Immature natural killer cell (primary cell): ENCODE measurements at regions not wholly inside any gene's neighbourhood (a gene's known extent, or its start where the extent isn't known, plus 50 kb on each side); places are given as distances from the start of the nearest gene placed in this dataset.
"Not testable (repeated sequence)": the region's sequence is repeated elsewhere in the genome, so short reads cannot be mapped to it uniquely, and the experiment has no call there.

Experiments
- DNase-seq, 3 donors: peaks; one replicate each; pipeline ENCODE4 v3.0.0; 2022; ENCODE audit warnings: mixed read lengths in 1 of 3
- H3K27ac Mint-ChIP-seq, 6 donors: one replicate each; pipeline ENCODE4 v1.8.0; 2020; ENCODE audit warnings: mixed read lengths in 6 of 6, mild to moderate bottlenecking in 5 of 6, inconsistent platforms in 4 of 6, moderate library complexity in 3 of 6
- H3K27me3 Mint-ChIP-seq, 3 donors: one replicate each; pipeline ENCODE4 v1.8.0; 2020 to 2021; ENCODE audit warnings: low read depth in 3 of 3, mild to moderate bottlenecking in 3 of 3, mixed read lengths in 3 of 3, moderate library complexity in 3 of 3, inconsistent platforms in 1 of 3
- H3K36me3 Mint-ChIP-seq, 3 donors: one replicate each; pipeline ENCODE4 v1.8.0; 2020; ENCODE audit warnings: mixed read lengths in 3 of 3, inconsistent platforms in 2 of 3, mild to moderate bottlenecking in 2 of 3
- H3K4me1 Mint-ChIP-seq, 2 donors: one replicate each; pipeline ENCODE4 v1.8.0; 2020; ENCODE audit warnings: inconsistent platforms in 2 of 2, mild to moderate bottlenecking in 2 of 2, mixed read lengths in 2 of 2, moderate library complexity in 1 of 2
- H3K4me3 Mint-ChIP-seq, 5 donors: one replicate each; pipeline ENCODE4 v1.8.0; 2020; ENCODE audit warnings: mild to moderate bottlenecking in 5 of 5, mixed read lengths in 5 of 5, inconsistent platforms in 3 of 5, moderate library complexity in 3 of 5
- H3K9me3 Mint-ChIP-seq, 6 donors: one replicate each; pipeline ENCODE4 v1.8.0; 2020; ENCODE audit warnings: mild to moderate bottlenecking in 6 of 6, mixed read lengths in 6 of 6, inconsistent platforms in 4 of 6, moderate library complexity in 3 of 6

- H3K36me3 Mint-ChIP-seq: no peaks in the 10 kb centered on the region
- DNase-seq: no peak
- H3K27me3 Mint-ChIP-seq: peaks cover 1 to 11% (median 5%) of the 10 kb centered on the region in 3 donors
- H3K4me1 Mint-ChIP-seq: no peaks in the 10 kb centered on the region
- no peak overlapping the region for H3K27ac Mint-ChIP-seq
- peaks cover 0 to 1% (median 0%) of the 10 kb centered on the region in 6 donors for H3K9me3 Mint-ChIP-seq
- H3K4me3 Mint-ChIP-seq: no peak overlapping the region
These were observed 165.7 kb downstream of the SOD2 start for GRCh38 chr6:159527351-159527750.

GRCh38 chr6:159525445-159526025 is 167.5 kb downstream of the SOD2 start:
- no peak for DNase-seq
- peaks cover 0 to 1% (median 0%) of the 10 kb centered on the region in 6 donors for H3K9me3 Mint-ChIP-seq
- H3K27ac Mint-ChIP-seq: no peak overlapping the region
- H3K36me3 Mint-ChIP-seq: no peaks in the 10 kb centered on the region
- no peak overlapping the region for H3K4me3 Mint-ChIP-seq
- H3K27me3 Mint-ChIP-seq: peaks cover 3 to 11% (median 3%) of the 10 kb centered on the region in 3 donors
- no peaks in the 10 kb centered on the region for H3K4me1 Mint-ChIP-seq

- H3K27ac Mint-ChIP-seq: no peak overlapping the region
- no peaks in the 10 kb centered on the region for H3K36me3 Mint-ChIP-seq
- H3K9me3 Mint-ChIP-seq: peaks cover 0 to 5% (median 0%) of the 10 kb centered on the region in 6 donors
- no peaks in the 10 kb centered on the region for H3K4me1 Mint-ChIP-seq
- H3K4me3 Mint-ChIP-seq: no peak overlapping the region
- no peak for DNase-seq
- H3K27me3 Mint-ChIP-seq: peaks cover 1 to 8% (median 7%) of the 10 kb centered on the region in 3 donors
These were observed 170.0 kb downstream of the SOD2 start for GRCh38 chr6:159522877-159523547.

- no peak overlapping the region for H3K4me3 Mint-ChIP-seq
- no peak overlapping the region for H3K27ac Mint-ChIP-seq
- DNase-seq: no peak
- peaks cover 0 to 6% (median 0%) of the 10 kb centered on the region in 6 donors for H3K9me3 Mint-ChIP-seq
- H3K36me3 Mint-ChIP-seq: no peaks in the 10 kb centered on the region
- no peaks in the 10 kb centered on the region for H3K4me1 Mint-ChIP-seq
- H3K27me3 Mint-ChIP-seq: peaks cover 4 to 8% (median 7%) of the 10 kb centered on the region in 3 donors
These were observed 171.1 kb downstream of the SOD2 start for GRCh38 chr6:159521962-159522361.

GRCh38 chr6:159520002-159520401 is 173.0 kb downstream of the SOD2 start:
- Mint-ChIP-seq H3K36me3 (peaks cover 0 to 4% (median 0%) of the 10 kb centered on the region in 3 donors), H3K4me1 (no peaks in the 10 kb centered on the region), H3K27me3 (peaks cover 4 to 6% (median 4%) of the 10 kb centered on the region in 3 donors), H3K9me3 (peaks cover 0 to 9% (median 3%) of the 10 kb centered on the region in 6 donors), H3K4me3 (no peak overlapping the region), H3K27ac (no peak overlapping the region)
- no peak for DNase-seq

GRCh38 chr6:159515811-159516210 is 177.2 kb downstream of the SOD2 start:
- H3K4me1 Mint-ChIP-seq, H3K27me3 Mint-ChIP-seq, H3K27ac Mint-ChIP-seq, H3K36me3 Mint-ChIP-seq, H3K9me3 Mint-ChIP-seq, DNase-seq, H3K4me3 Mint-ChIP-seq: not testable (repeated sequence)

- Mint-ChIP-seq H3K36me3 (peaks cover 0 to 4% (median 0%) of the 10 kb centered on the region in 3 donors), H3K27me3 (peaks cover 2 to 8% (median 3%) of the 10 kb centered on the region in 3 donors), H3K4me3 (no peak overlapping the region), H3K27ac (no peak overlapping the region), H3K4me1 (no peaks in the 10 kb centered on the region), H3K9me3 (peaks cover 0 to 9% (median 3%) of the 10 kb centered on the region in 6 donors)
- no peak for DNase-seq
These were observed 179.1 kb downstream of the SOD2 start for GRCh38 chr6:159513914-159514313.

GRCh38 chr6:159513074-159513720 is 179.8 kb downstream of the SOD2 start:
- Mint-ChIP-seq H3K27ac (no peak overlapping the region), H3K27me3 (peaks cover 2 to 8% (median 3%) of the 10 kb centered on the region in 3 donors), H3K4me3 (no peak overlapping the region), H3K36me3 (peaks cover 0 to 4% (median 0%) of the 10 kb centered on the region in 3 donors), H3K9me3 (peaks cover 0 to 9% (median 3%) of the 10 kb centered on the region in 6 donors), H3K4me1 (no peaks in the 10 kb centered on the region)
- DNase-seq: no peak

- H3K27me3 Mint-ChIP-seq: peaks cover 2 to 8% (median 2%) of the 10 kb centered on the region in 3 donors
- DNase-seq: no peak
- H3K4me3 Mint-ChIP-seq: no peak overlapping the region
- peaks cover 0 to 4% (median 0%) of the 10 kb centered on the region in 3 donors for H3K36me3 Mint-ChIP-seq
- no peaks in the 10 kb centered on the region for H3K4me1 Mint-ChIP-seq
- no peak overlapping the region for H3K27ac Mint-ChIP-seq
- H3K9me3 Mint-ChIP-seq: peaks cover 0 to 9% (median 3%) of the 10 kb centered on the region in 6 donors
These were observed 180.5 kb downstream of the SOD2 start for GRCh38 chr6:159512571-159512970.

GRCh38 chr6:159512104-159512503 is 180.9 kb downstream of the SOD2 start:
- Mint-ChIP-seq H3K9me3 (peaks cover 0 to 8% (median 3%) of the 10 kb centered on the region in 6 donors), H3K27ac (no peak overlapping the region), H3K4me3 (no peak overlapping the region), H3K27me3 (peaks cover 0 to 8% (median 2%) of the 10 kb centered on the region in 3 donors), H3K4me1 (no peaks in the 10 kb centered on the region), H3K36me3 (peaks cover 0 to 4% (median 0%) of the 10 kb centered on the region in 3 donors)
- DNase-seq: no peak

- no peak overlapping the region for H3K27ac Mint-ChIP-seq
- peaks cover 0 to 1% (median 0%) of the 10 kb centered on the region in 6 donors for H3K9me3 Mint-ChIP-seq
- no peak overlapping the region for H3K4me3 Mint-ChIP-seq
- H3K27me3 Mint-ChIP-seq: peaks cover 0 to 8% (median 2%) of the 10 kb centered on the region in 3 donors
- no peaks in the 10 kb centered on the region for H3K4me1 Mint-ChIP-seq
- no peak for DNase-seq
- no peaks in the 10 kb centered on the region for H3K36me3 Mint-ChIP-seq
These were observed 182.9 kb downstream of the SOD2 start for GRCh38 chr6:159510141-159510540.

GRCh38 chr6:159508931-159509330 is 184.1 kb downstream of the SOD2 start:
- H3K27ac Mint-ChIP-seq: no peak overlapping the region
- no peaks in the 10 kb centered on the region for H3K4me1 Mint-ChIP-seq
- peaks cover 0 to 1% (median 0%) of the 10 kb centered on the region in 6 donors for H3K9me3 Mint-ChIP-seq
- H3K27me3 Mint-ChIP-seq: peaks cover 0 to 6% (median 2%) of the 10 kb centered on the region in 3 donors
- no peaks in the 10 kb centered on the region for H3K36me3 Mint-ChIP-seq
- DNase-seq: no peak
- no peak overlapping the region for H3K4me3 Mint-ChIP-seq

GRCh38 chr6:159506048-159506447 is 187.0 kb downstream of the SOD2 start:
- Mint-ChIP-seq H3K9me3 (peaks cover 0 to 1% (median 0%) of the 10 kb centered on the region in 6 donors), H3K4me1 (no peaks in the 10 kb centered on the region), H3K27ac (no peak overlapping the region), H3K36me3 (no peaks in the 10 kb centered on the region), H3K4me3 (no peak overlapping the region), H3K27me3 (peaks cover 0 to 4% (median 2%) of the 10 kb centered on the region in 3 donors)
- no peak for DNase-seq
